Activated CD4-positive, alpha-beta T cell treated with anti-CD3 and anti-CD28 coated beads for 36 hours (primary cell): ENCODE measurements at regions not wholly inside any gene's neighbourhood (a gene's known extent, or its start where the extent isn't known, plus 50 kb on each side); places are given as distances from the start of the nearest gene placed in this dataset.
"Not testable (repeated sequence)": the region's sequence is repeated elsewhere in the genome, so short reads cannot be mapped to it uniquely, and the experiment has no call there.

ENCODE experiments used
- ATAC-seq: fragments of 200-7000 bp; cut with Tn5 transposase; one replicate; pipeline ENCODE4 v1.10.0; 2021; ENCODE audit warnings: mild to moderate bottlenecking, moderate library complexity
- CTCF ChIA-PET: fragments of 350-600 bp; sonication (Branson Sonifier 250); formaldehyde crosslinking; loops from one replicate; lab custom pipeline; 2021; ENCODE audit warnings: antibody characterized with exemption; lab: Charles Lee
- POLR2A ChIA-PET: fragments of 350-600 bp; sonication (Branson Sonifier 250); formaldehyde crosslinking; loops from one replicate; lab custom pipeline; 2021; ENCODE audit warnings: antibody characterized with exemption, inconsistent platforms; lab: Charles Lee
- DNase-seq: peaks from one replicate; pipeline ENCODE4 v3.0.0-alpha.2; 2020
- H3K27ac Mint-ChIP-seq: one replicate; pipeline ENCODE4 v1.8.0; 2021; ENCODE audit warnings: mixed read lengths
- H3K27me3 Mint-ChIP-seq: one replicate; pipeline ENCODE4 v1.8.0; 2021; ENCODE audit warnings: mixed read lengths
- H3K36me3 Mint-ChIP-seq: one replicate; pipeline ENCODE4 v1.8.0; 2021; ENCODE audit warnings: low read depth, mixed read lengths
- H3K4me1 Mint-ChIP-seq: one replicate; pipeline ENCODE4 v1.8.0; 2021; ENCODE audit warnings: mixed read lengths
- H3K4me3 Mint-ChIP-seq: one replicate; pipeline ENCODE4 v1.8.0; 2021; ENCODE audit warnings: mild to moderate bottlenecking, moderate library complexity, mixed read lengths
- H3K9me3 Mint-ChIP-seq: one replicate; pipeline ENCODE4 v1.8.0; 2021; ENCODE audit warnings: low read depth, mixed read lengths
- intact Hi-C, 2 experiments: fragments of 100-400 bp; cut with DNase I in 1 of 2; cut with micrococcal nuclease in 1 of 2; formaldehyde crosslinking; loops; one replicate each; pipeline versions ENCODE4 v1.14.2 to v1.15.1; 2022 to 2024; cut with DNase I, micrococcal nuclease

GRCh38 chr4:72768364-72768763 lies 199.3 kb upstream of the ADAMTS3 start:
- peaks cover 3% of the 10 kb centered on the region for H3K27me3 Mint-ChIP-seq
- no peaks in the 10 kb centered on the region for H3K9me3 Mint-ChIP-seq
- H3K4me3 Mint-ChIP-seq: no peak overlapping the region
- intact Hi-C loops: no loop called here
- ChIA-PET POLR2A (no interaction called here), CTCF (interaction anchor here (1.5 kb wide), 1 partner anchor 9 kb away, joined by 3 read pairs; no protein-coding TSS in a partner anchor)
- no peaks in the 10 kb centered on the region for H3K4me1 Mint-ChIP-seq
- no peak overlapping the region for H3K27ac Mint-ChIP-seq
- DNase-seq: no peak
- no peaks in the 10 kb centered on the region for H3K36me3 Mint-ChIP-seq
- ATAC-seq: no peak

GRCh38 chr4:72767618-72768302 lies 198.7 kb upstream of the ADAMTS3 start:
- DNase-seq (no peak), ATAC-seq (no peak)
- POLR2A ChIA-PET: no interaction called here
- intact Hi-C loops: no loop called here
- Mint-ChIP-seq H3K4me3 (no peak overlapping the region), H3K27me3 (peaks cover 3% of the 10 kb centered on the region), H3K4me1 (no peaks in the 10 kb centered on the region), H3K9me3 (no peaks in the 10 kb centered on the region), H3K36me3 (no peaks in the 10 kb centered on the region), H3K27ac (no peak overlapping the region)
- CTCF ChIA-PET: interaction anchor here (1.5 kb wide), 1 partner anchor 9 kb away, joined by 3 read pairs; no protein-coding TSS in a partner anchor

GRCh38 chr4:72765788-72766187 lies 196.8 kb upstream of the ADAMTS3 start:
- H3K4me3 Mint-ChIP-seq, DNase-seq, intact Hi-C loops, H3K9me3 Mint-ChIP-seq, ATAC-seq, H3K36me3 Mint-ChIP-seq, POLR2A ChIA-PET, CTCF ChIA-PET, H3K4me1 Mint-ChIP-seq, H3K27ac Mint-ChIP-seq, H3K27me3 Mint-ChIP-seq: not testable (repeated sequence)

- Mint-ChIP-seq H3K36me3 (no peaks in the 10 kb centered on the region), H3K4me1 (no peaks in the 10 kb centered on the region), H3K27me3 (peaks cover 3% of the 10 kb centered on the region), H3K27ac (no peak overlapping the region), H3K9me3 (no peaks in the 10 kb centered on the region), H3K4me3 (no peak overlapping the region)
- ChIA-PET CTCF (no interaction called here), POLR2A (no interaction called here)
- intact Hi-C loops: no loop called here
- ATAC-seq (no peak), DNase-seq (no peak)
Observed at GRCh38 chr4:72761368-72762038, 192.5 kb upstream of the ADAMTS3 start.

- ATAC-seq, CTCF ChIA-PET, POLR2A ChIA-PET: not testable (repeated sequence)
Observed at GRCh38 chr4:72753414-72753813, 184.4 kb upstream of the ADAMTS3 start.

GRCh38 chr4:72744103-72744725 lies 175.2 kb upstream of the ADAMTS3 start:
- CTCF ChIA-PET: no interaction called here

More at GRCh38 chr4:72753414-72753813, 184.4 kb upstream of the ADAMTS3 start:
- H3K9me3 Mint-ChIP-seq: peaks cover 13% of the 10 kb centered on the region
- intact Hi-C loops, H3K4me1 Mint-ChIP-seq, H3K27ac Mint-ChIP-seq, DNase-seq, H3K27me3 Mint-ChIP-seq, H3K36me3 Mint-ChIP-seq, H3K4me3 Mint-ChIP-seq: not testable (repeated sequence)

GRCh38 chr4:72743078-72743477 lies 174.1 kb upstream of the ADAMTS3 start:
- ChIA-PET CTCF (interaction anchor here (0.6 kb wide), 1 partner anchor 959 kb away, joined by 3 read pairs; no protein-coding TSS in a partner anchor), POLR2A (no interaction called here)
- Mint-ChIP-seq H3K9me3 (no peaks in the 10 kb centered on the region), H3K4me3 (no peak overlapping the region), H3K36me3 (no peaks in the 10 kb centered on the region), H3K4me1 (no peaks in the 10 kb centered on the region), H3K27me3 (no peaks in the 10 kb centered on the region), H3K27ac (no peak overlapping the region)
- ATAC-seq (no peak), DNase-seq (no peak)
- intact Hi-C loops: no loop called here

More at GRCh38 chr4:72744103-72744725, 175.2 kb upstream of the ADAMTS3 start:
- Mint-ChIP-seq H3K4me1 (no peaks in the 10 kb centered on the region), H3K36me3 (no peaks in the 10 kb centered on the region), H3K27me3 (no peaks in the 10 kb centered on the region), H3K9me3 (no peaks in the 10 kb centered on the region), H3K27ac (no peak overlapping the region), H3K4me3 (no peak overlapping the region)
- DNase-seq (no peak), ATAC-seq (no peak)
- intact Hi-C loops: no loop called here
- POLR2A ChIA-PET: no interaction called here

- peaks cover 4% of the 10 kb centered on the region for H3K27me3 Mint-ChIP-seq
- intact Hi-C loops: no loop called here
Observed at GRCh38 chr4:72715299-72715698, 146.3 kb upstream of the ADAMTS3 start.

GRCh38 chr4:72714482-72715279 lies 145.7 kb upstream of the ADAMTS3 start:
- H3K4me3 Mint-ChIP-seq: no peak overlapping the region
- ATAC-seq: no peak
- H3K27ac Mint-ChIP-seq: no peak overlapping the region
- ChIA-PET POLR2A (interaction anchor here (0.6 kb wide), 1 partner anchor 342 kb away, joined by 3 read pairs; no protein-coding TSS in a partner anchor), CTCF (no interaction called here)
- H3K36me3 Mint-ChIP-seq: no peaks in the 10 kb centered on the region
- peaks cover 4% of the 10 kb centered on the region for H3K27me3 Mint-ChIP-seq
- no peak for DNase-seq
- H3K9me3 Mint-ChIP-seq: no peaks in the 10 kb centered on the region
- no peaks in the 10 kb centered on the region for H3K4me1 Mint-ChIP-seq
- intact Hi-C loops: no loop called here

More at GRCh38 chr4:72715299-72715698, 146.3 kb upstream of the ADAMTS3 start:
- Mint-ChIP-seq H3K4me3 (no peak overlapping the region), H3K9me3 (no peaks in the 10 kb centered on the region), H3K36me3 (no peaks in the 10 kb centered on the region), H3K27ac (no peak overlapping the region), H3K4me1 (no peaks in the 10 kb centered on the region)
- ChIA-PET CTCF (no interaction called here), POLR2A (no interaction called here)
- no peak for ATAC-seq
- DNase-seq: no peak

GRCh38 chr4:72712997-72713396 lies 144.0 kb upstream of the ADAMTS3 start:
- POLR2A ChIA-PET: no interaction called here
- DNase-seq (no peak), ATAC-seq (no peak)
- Mint-ChIP-seq H3K27ac (no peak overlapping the region), H3K36me3 (no peaks in the 10 kb centered on the region), H3K27me3 (peaks cover 4% of the 10 kb centered on the region), H3K9me3 (no peaks in the 10 kb centered on the region), H3K4me1 (no peaks in the 10 kb centered on the region), H3K4me3 (no peak overlapping the region)
- intact Hi-C loops: no loop called here
- CTCF ChIA-PET: no interaction called here

- peaks cover 2% of the 10 kb centered on the region for H3K27me3 Mint-ChIP-seq
- H3K4me3 Mint-ChIP-seq: no peak overlapping the region
- no peaks in the 10 kb centered on the region for H3K36me3 Mint-ChIP-seq
- no peaks in the 10 kb centered on the region for H3K4me1 Mint-ChIP-seq
- POLR2A ChIA-PET: no interaction called here
- no peak for DNase-seq
- CTCF ChIA-PET: no interaction called here
- H3K27ac Mint-ChIP-seq: no peak overlapping the region
- intact Hi-C loops: loop anchor here in 1 of 2 experiments (10.0 kb wide), 2 partner anchors 175 to 945 kb away; no protein-coding TSS in a partner anchor
- H3K9me3 Mint-ChIP-seq: no peaks in the 10 kb centered on the region
- ATAC-seq: no peak
Observed at GRCh38 chr4:72709475-72709874, 140.5 kb upstream of the ADAMTS3 start.
